Upper lobe of left lung (tissue), 6 donors: ENCODE measurements at regions not wholly inside any gene's neighbourhood (a gene's known extent, or its start where the extent isn't known, plus 50 kb on each side); places are given as distances from the start of the nearest gene placed in this dataset.
A peak's percentile ranks its signal among the peaks of the same experiment; 100 is the strongest.

Experiments
- ATAC-seq, 2 donors: fragments of 200-7000 bp; cut with Tn5 transposase; one replicate each; pipeline ENCODE4 v1.9.1; 2022; ENCODE audit warnings: mild to moderate bottlenecking in 2 of 2, moderate library complexity in 2 of 2; ENCODE audit not compliant: low FRiP score in 2 of 2
- DNase-seq, 2 donors: peaks; one replicate each; pipeline ENCODE4 v3.0.0-alpha.2; 2019 to 2020
- H3K27ac ChIP-seq, 4 donors: fragments of 200-600 bp; sonication (generic); one replicate each; pipeline ENCODE4 v1.5.1; 2016 to 2019
- H3K27me3 ChIP-seq, 4 donors: fragments of 200-600 bp; sonication (generic); one replicate each; pipeline ENCODE4 v1.5.1; 2017 to 2019
- H3K36me3 ChIP-seq, 4 donors: fragments of 200-600 bp; sonication (generic); one replicate each; pipeline ENCODE4 v1.5.1; 2016 to 2019
- H3K4me1 ChIP-seq, 4 donors: fragments of 200-600 bp; sonication (generic); one replicate each; pipeline ENCODE4 v1.5.1; 2018 to 2019
- H3K4me3 ChIP-seq, 4 donors: fragments of 200-600 bp; sonication (generic); one replicate each; pipeline ENCODE4 v1.5.1; 2017 to 2019; ENCODE audit warnings: mild to moderate bottlenecking in 2 of 4, moderate library complexity in 1 of 4
- H3K9me3 ChIP-seq, 4 donors: fragments of 200-600 bp; sonication (generic); one replicate each; pipeline ENCODE4 v1.5.1; 2018 to 2019
- EP300 ChIP-seq, 4 donors: sonication (generic); formaldehyde crosslinking; IDR thresholded peaks; one replicate each; pipeline ENCODE4 v1.5.1; 2017; ENCODE audit warnings: antibody characterized with exemption in 4 of 4, control low read depth in 2 of 4
- POLR2A ChIP-seq, 4 donors: fragments of 450-650 bp; IDR thresholded peaks; one replicate each; pipeline ENCODE4 v1.5.1; 2016 to 2017; ENCODE audit warnings: antibody characterized with exemption in 4 of 4, mild to moderate bottlenecking in 2 of 4
- POLR2AphosphoS5 ChIP-seq, 2 donors: sonication (generic); formaldehyde crosslinking; IDR thresholded peaks; one replicate each; pipeline ENCODE4 v1.5.1; 2017; ENCODE audit warnings: antibody characterized with exemption in 2 of 2
- WGBS, 2 donors: methylation state at CpG; one replicate each; pipeline ENCODE4 v1.1.5; 2017 to 2018; 5-methylcytosine and 5-hydroxymethylcytosine counted together
- TF ChIP-seq, protein P1 (sequence below), 6 experiments: fragments of 450-650 bp in 4 of 6; fragments of 200-600 bp in 2 of 6; sonication (generic) in 2 of 6; IDR thresholded peaks; one replicate each; pipeline ENCODE4 v1.5.1; 2016 to 2019; ENCODE audit warnings: antibody characterized with exemption in 6 of 6
- donor health status: DM: no; HTN: no; CAD: no; lungs with moderate emphysema.
- donor health status: DM: no; HTN: yes; CAD: no; lungs with severe emphysema.

DNA sequence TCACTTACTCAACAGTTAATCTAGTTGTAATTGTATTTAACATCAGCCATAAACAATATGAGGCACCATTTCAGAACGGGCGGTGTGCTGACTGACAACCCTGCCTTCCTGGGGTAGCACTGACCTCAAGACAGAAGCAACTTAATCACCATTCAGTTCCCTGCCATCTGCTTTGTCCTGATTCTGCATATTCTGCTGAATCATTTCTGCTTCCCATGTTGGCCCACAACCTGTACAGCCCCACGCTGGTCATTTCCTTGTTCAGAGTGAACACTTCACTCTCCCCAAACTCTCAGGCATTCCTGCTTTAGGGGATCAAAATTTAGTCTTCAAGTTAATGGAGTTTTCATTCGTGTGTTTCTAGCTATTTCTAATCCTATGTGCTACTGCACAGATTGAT, 132.3 kb upstream of the ZBED5 start:
- Histone ChIP-seq H3K4me1 (no peaks in the 10 kb centered on the region), H3K4me3 (no peak overlapping the region), H3K9me3 (no peaks in the 10 kb centered on the region), H3K27ac (no peak overlapping the region), H3K27me3 (no peaks in the 10 kb centered on the region), H3K36me3 (no peaks in the 10 kb centered on the region)
- no peak for TF ChIP-seq POLR2A (IDR thresholded peaks at IDR 0.05)
- TF ChIP-seq EP300 (IDR thresholded peaks at IDR 0.05): no peak
- TF ChIP-seq POLR2AphosphoS5 (IDR thresholded peaks at IDR 0.05): no peak
- TF ChIP-seq, protein P1, sequence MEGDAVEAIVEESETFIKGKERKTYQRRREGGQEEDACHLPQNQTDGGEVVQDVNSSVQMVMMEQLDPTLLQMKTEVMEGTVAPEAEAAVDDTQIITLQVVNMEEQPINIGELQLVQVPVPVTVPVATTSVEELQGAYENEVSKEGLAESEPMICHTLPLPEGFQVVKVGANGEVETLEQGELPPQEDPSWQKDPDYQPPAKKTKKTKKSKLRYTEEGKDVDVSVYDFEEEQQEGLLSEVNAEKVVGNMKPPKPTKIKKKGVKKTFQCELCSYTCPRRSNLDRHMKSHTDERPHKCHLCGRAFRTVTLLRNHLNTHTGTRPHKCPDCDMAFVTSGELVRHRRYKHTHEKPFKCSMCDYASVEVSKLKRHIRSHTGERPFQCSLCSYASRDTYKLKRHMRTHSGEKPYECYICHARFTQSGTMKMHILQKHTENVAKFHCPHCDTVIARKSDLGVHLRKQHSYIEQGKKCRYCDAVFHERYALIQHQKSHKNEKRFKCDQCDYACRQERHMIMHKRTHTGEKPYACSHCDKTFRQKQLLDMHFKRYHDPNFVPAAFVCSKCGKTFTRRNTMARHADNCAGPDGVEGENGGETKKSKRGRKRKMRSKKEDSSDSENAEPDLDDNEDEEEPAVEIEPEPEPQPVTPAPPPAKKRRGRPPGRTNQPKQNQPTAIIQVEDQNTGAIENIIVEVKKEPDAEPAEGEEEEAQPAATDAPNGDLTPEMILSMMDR (IDR thresholded peaks at IDR 0.05): no peak
- ATAC-seq (peak in 1 of 2 donors; percentile 37), DNase-seq (no peak)
- WGBS, 2 donors: 61 to 71% methylated on average over 4 of the region's 4 CpGs

DNA sequence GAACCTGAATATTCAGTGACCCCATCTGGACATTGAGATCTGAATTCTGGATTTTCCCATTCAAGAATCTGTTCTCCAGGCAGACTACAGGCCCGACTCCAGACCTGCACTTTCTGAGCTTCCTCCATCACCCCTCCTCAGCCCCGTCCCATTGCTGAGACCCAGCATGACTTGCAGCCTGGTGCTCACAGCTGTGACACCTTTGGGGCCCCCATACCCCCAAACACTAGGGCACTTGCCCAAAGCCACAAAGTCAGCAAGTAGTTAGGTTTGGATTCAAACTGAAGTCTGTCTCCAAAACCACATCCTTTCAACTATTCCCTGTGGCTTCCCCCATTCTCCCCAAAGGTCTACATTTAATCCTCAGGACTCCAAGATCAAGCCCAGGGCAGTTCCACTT, 128.2 kb upstream of the ZBED5 start:
- H3K4me3 ChIP-seq: no peak overlapping the region
- H3K27me3 ChIP-seq: no peaks in the 10 kb centered on the region
- no peaks in the 10 kb centered on the region for H3K36me3 ChIP-seq
- TF ChIP-seq, protein P1 (IDR thresholded peaks at IDR 0.05): no peak
- no peak for TF ChIP-seq POLR2AphosphoS5 (IDR thresholded peaks at IDR 0.05)
- TF ChIP-seq POLR2A (IDR thresholded peaks at IDR 0.05): no peak
- TF ChIP-seq EP300 (IDR thresholded peaks at IDR 0.05): no peak
- no peaks in the 10 kb centered on the region for H3K9me3 ChIP-seq
- WGBS, 2 donors: 55 to 81% methylated on average over 2 of the region's 2 CpGs
- DNase-seq (no peak), ATAC-seq (no peak)
- H3K4me1 ChIP-seq: no peaks in the 10 kb centered on the region
- H3K27ac ChIP-seq: no peak overlapping the region

DNA sequence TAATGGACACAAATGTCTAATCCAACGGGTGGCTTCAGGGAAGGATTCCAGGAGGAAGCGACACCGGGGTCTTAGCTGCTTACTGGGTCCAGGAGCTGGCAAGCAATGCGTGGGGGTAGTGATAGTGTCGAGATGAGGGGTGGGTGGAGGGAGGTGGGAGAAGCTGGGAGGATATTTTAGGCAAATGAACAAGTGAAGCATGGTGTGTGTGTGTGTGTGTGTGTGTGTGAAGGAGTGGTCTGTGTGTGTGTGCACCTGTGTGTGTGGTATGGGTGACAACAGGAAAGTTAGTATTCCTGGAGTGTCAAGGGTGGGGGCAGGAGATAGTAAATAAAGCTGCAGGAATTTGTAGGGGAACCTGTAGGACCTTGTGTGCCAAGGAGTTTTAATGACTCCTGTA, 126.9 kb upstream of the ZBED5 start:
- Histone ChIP-seq H3K4me1 (no peaks in the 10 kb centered on the region), H3K27me3 (no peaks in the 10 kb centered on the region), H3K9me3 (no peaks in the 10 kb centered on the region), H3K36me3 (no peaks in the 10 kb centered on the region), H3K27ac (no peak overlapping the region), H3K4me3 (no peak overlapping the region)
- no peak for TF ChIP-seq POLR2A (IDR thresholded peaks at IDR 0.05)
- TF ChIP-seq EP300 (IDR thresholded peaks at IDR 0.05): no peak
- no peak for TF ChIP-seq POLR2AphosphoS5 (IDR thresholded peaks at IDR 0.05)
- TF ChIP-seq, protein P1 (IDR thresholded peaks at IDR 0.05): no peak
- DNase-seq (no peak), ATAC-seq (no peak)
- 91 to 92% methylated on average over 5 of the region's 5 CpGs for WGBS, 2 donors

DNA sequence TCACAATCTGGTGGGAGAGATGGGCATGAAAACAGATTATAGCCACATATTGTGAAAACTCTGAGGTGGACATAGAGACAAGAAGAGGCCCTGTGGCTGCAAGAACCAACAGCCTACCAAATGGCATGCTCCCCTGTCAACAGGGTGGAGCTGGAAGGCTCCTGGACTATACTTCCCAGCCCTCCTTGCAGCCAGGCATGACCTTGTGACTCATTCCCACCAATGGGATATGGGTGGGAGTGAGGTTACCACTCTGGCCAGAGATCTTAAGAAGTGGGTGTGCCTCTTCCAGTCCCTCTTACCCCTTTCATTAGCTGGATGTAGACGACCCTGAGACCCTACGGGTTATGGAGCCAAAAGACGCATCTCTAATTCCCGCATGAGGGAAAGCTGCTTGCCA, 126.4 kb upstream of the ZBED5 start:
- H3K27ac ChIP-seq: no peak overlapping the region
- ATAC-seq (no peak), DNase-seq (no peak)
- H3K9me3 ChIP-seq: no peaks in the 10 kb centered on the region
- 87 to 94% methylated on average over 4 of the region's 4 CpGs for WGBS, 2 donors
- H3K4me1 ChIP-seq: no peaks in the 10 kb centered on the region
- no peak for TF ChIP-seq EP300 (IDR thresholded peaks at IDR 0.05)
- TF ChIP-seq POLR2AphosphoS5 (IDR thresholded peaks at IDR 0.05): no peak
- TF ChIP-seq, protein P1 (IDR thresholded peaks at IDR 0.05): no peak
- TF ChIP-seq POLR2A (IDR thresholded peaks at IDR 0.05): no peak
- no peaks in the 10 kb centered on the region for H3K27me3 ChIP-seq
- no peaks in the 10 kb centered on the region for H3K36me3 ChIP-seq
- H3K4me3 ChIP-seq: no peak overlapping the region

DNA sequence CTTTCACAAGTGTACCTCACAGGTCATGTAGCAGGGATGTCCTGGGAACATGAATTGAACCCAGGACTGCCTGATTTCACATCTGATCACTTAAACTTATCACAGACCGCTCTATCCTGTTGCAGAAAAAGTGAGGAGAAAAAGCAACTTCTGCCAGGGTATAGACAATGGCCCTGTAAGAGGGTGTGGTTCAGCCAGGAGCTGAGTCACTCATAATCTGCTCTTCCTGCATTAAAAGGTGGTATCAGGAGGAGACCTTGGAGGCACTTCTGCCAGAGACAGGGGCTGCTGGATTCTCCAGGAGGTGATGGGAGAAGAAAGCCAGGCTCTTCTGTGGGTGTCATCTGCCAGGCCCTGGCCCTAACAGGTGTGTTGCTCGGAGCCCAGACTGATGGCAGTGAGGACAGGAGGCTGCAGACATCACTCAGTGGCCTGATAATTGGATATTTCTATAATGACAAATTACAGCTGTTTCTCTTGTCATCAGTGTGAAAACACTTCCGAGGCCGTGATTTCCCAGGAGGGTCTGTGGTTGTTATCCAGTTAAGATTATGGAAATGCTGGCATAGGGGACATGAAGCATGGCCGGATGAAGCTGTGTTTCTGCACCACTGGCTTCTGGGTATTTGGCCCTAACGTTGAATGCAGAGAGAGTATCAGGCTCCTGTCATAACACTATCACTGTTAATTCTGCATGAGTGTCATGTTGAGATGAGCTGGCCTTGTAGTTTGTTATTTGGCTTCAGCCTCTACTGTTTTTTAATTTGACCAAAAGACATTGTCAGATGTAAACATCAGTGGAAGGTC, 125.1 kb upstream of the ZBED5 start:
- no peaks in the 10 kb centered on the region for H3K36me3 ChIP-seq
- DNase-seq: no peak
- no peaks in the 10 kb centered on the region for H3K9me3 ChIP-seq
- no peak overlapping the region for H3K4me3 ChIP-seq
- 81 to 86% methylated on average over 3 to 6 of the region's 6 CpGs for WGBS, 2 donors
- TF ChIP-seq POLR2A (IDR thresholded peaks at IDR 0.05) (no peak), POLR2AphosphoS5 (IDR thresholded peaks at IDR 0.05) (no peak), EP300 (IDR thresholded peaks at IDR 0.05) (no peak)
- TF ChIP-seq, protein P1 (IDR thresholded peaks at IDR 0.05): no peak
- no peaks in the 10 kb centered on the region for H3K4me1 ChIP-seq
- H3K27me3 ChIP-seq: no peaks in the 10 kb centered on the region
- no peak overlapping the region for H3K27ac ChIP-seq
- peak in 1 of 2 donors; percentile 13 for ATAC-seq
